ENCODE measurements at regions not wholly inside any gene's neighbourhood (a gene's known extent, or its start where the extent isn't known, plus 50 kb on each side); places are given as distances from the start of the nearest gene placed in this dataset.

- POLR2A ChIA-PET (ENCODE audit: unreplicated experiment) = no interaction called here
- TF ChIP-seq POLR2A (IDR thresholded peaks at IDR 0.05; ENCODE audit: low read depth, low read length) (no peak), CTCF (conservative IDR thresholded peaks at IDR 0.05; ENCODE audit: low read depth, low read length) (no peak), RAD21 (IDR thresholded peaks at IDR 0.05; ENCODE audit: low read length) (no peak), CHD1 (IDR thresholded peaks at IDR 0.05; ENCODE audit: low read depth, low read length) (no peak), USF2 (IDR thresholded peaks at IDR 0.05; ENCODE audit: low read depth, low read length) (no peak), MAFK (IDR thresholded peaks at IDR 0.05; ENCODE audit: low read depth, low read length) (no peak), MXI1 (IDR thresholded peaks at IDR 0.05; ENCODE audit: borderline replicate concordance, low read depth, low read length) (no peak), RFX5 (IDR thresholded peaks at IDR 0.05; ENCODE audit: low read depth, low read length) (no peak)
Observed at GRCh38 chr4:13212936-13213335, 271.2 kb downstream of the RAB28 start.

More at GRCh38 chr4:13212936-13213335, 271.2 kb downstream of the RAB28 start:
- H2AK5ac ChIP-seq (ENCODE audit: low read depth, low read length) = no peak overlapping the region
- H2AK9ac ChIP-seq (replicated peaks; ENCODE audit: low read depth, low read length, poor library complexity) = no peak overlapping the region
- H3K9me1 ChIP-seq (ENCODE audit: insufficient read depth, low read length) = no peaks in the 10 kb centered on the region
- H3K9ac ChIP-seq (ENCODE audit: low read depth, low read length) = no peak overlapping the region
- BruUV-seq (replicated peaks) = no TSS peak
- no peak overlapping the region for H3K4ac ChIP-seq (ENCODE audit: low read depth, low read length)
- no peak overlapping the region for H2BK20ac ChIP-seq (ENCODE audit: low read depth, low read length)
- no peak overlapping the region for H4K5ac ChIP-seq (ENCODE audit: low read depth, low read length)
- no peak overlapping the region for H3K4me3 ChIP-seq (ENCODE audit: insufficient read depth, low read depth, low read length)
- ATAC-seq (ENCODE audit: low read depth) (no peak), DNase-seq (no peak)
- no peak overlapping the region for H4K8ac ChIP-seq (ENCODE audit: low read depth in 2 of 2, low read length in 2 of 2)
- no CpG with 5 or more reads among the region's 1 CpG for WGBS, 2 experiments (ENCODE audit: extremely low coverage in 2 of 2, insufficient read length in 1 of 2)
- peaks cover 18% of the 10 kb centered on the region for H3K9me3 ChIP-seq (ENCODE audit: control insufficient read depth, insufficient read depth, low read length)
- no peak overlapping the region for H3K27ac ChIP-seq (ENCODE audit: insufficient read depth, low read length)
- no peak overlapping the region for H4K91ac ChIP-seq (ENCODE audit: insufficient read depth, low read depth, low read length)
- intact Hi-C loops (cut with micrococcal nuclease) = no loop called here
- no peaks in the 10 kb centered on the region for H3K36me3 ChIP-seq (ENCODE audit: control insufficient read depth, insufficient read depth, low read length)
- H3K79me1 ChIP-seq (ENCODE audit: low read depth in 1 of 2, low read length in 2 of 2) = no peaks in the 10 kb centered on the region
- no peak overlapping the region for H2AFZ ChIP-seq (replicated peaks; ENCODE audit: low read length, poor library complexity)
- H3K27me3 ChIP-seq (ENCODE audit: control insufficient read depth, insufficient read depth, low read length) = no peaks in the 10 kb centered on the region
- in situ Hi-C loops (cut with MboI; ENCODE audit: low sequenced_read_pairs) = no loop called here
- no peak overlapping the region for H3K23ac ChIP-seq (ENCODE audit: low read depth, low read length)
- H4K20me1 ChIP-seq (ENCODE audit: insufficient read depth, low read length) = no peaks in the 10 kb centered on the region
- H3K18ac ChIP-seq (ENCODE audit: low read depth, low read length) = no peak overlapping the region
- H2BK5ac ChIP-seq (ENCODE audit: low read depth, low read length, poor library complexity, severe bottlenecking) = no peak overlapping the region
- CTCF ChIA-PET = no interaction called here
- H3K56ac ChIP-seq (ENCODE audit: extremely low read depth, insufficient read depth, low read length) = no peak overlapping the region
- H3K14ac ChIP-seq (replicated peaks; ENCODE audit: low read depth, low read length) = no peak overlapping the region
- no peaks in the 10 kb centered on the region for H3K4me1 ChIP-seq (ENCODE audit: control insufficient read depth, insufficient read depth, low read length)
- dilution Hi-C loops (cut with HindIII; ENCODE audit: low sequenced_read_pairs, unreplicated experiment) = no loop called here
- no peak overlapping the region for H2BK120ac ChIP-seq (ENCODE audit: low read depth, low read length)
- H2BK15ac ChIP-seq (ENCODE audit: low read depth, low read length) = no peak overlapping the region
- no peak overlapping the region for H3K4me2 ChIP-seq (ENCODE audit: low read depth, low read length)
